ENCODE measurements at regions not wholly inside any gene's neighbourhood (a gene's known extent, or its start where the extent isn't known, plus 50 kb on each side); places are given as distances from the start of the nearest gene placed in this dataset.

- no peak overlapping the region for H3K4me2 ChIP-seq (replicated peaks; ENCODE audit: extremely low read depth, low read length, poor library complexity, severe bottlenecking)
- H4K20me1 ChIP-seq (ENCODE audit: insufficient read depth, low read length), result no peaks in the 10 kb centered on the region
- peaks cover 0 to 4% (median 0%) of the 10 kb centered on the region in 7 donors for H3K9me3 Mint-ChIP-seq
- no peak for DNase-seq
- H3K79me2 ChIP-seq (ENCODE audit: insufficient read depth, low read length), result no peaks in the 10 kb centered on the region
- no peaks in the 10 kb centered on the region for H3K36me3 Mint-ChIP-seq
- H3K4me3 Mint-ChIP-seq, result no peak overlapping the region
- no peak overlapping the region for H2AFZ ChIP-seq (ENCODE audit: insufficient read depth, low read depth, low read length, poor library complexity, severe bottlenecking)
- intact Hi-C loops (cut with micrococcal nuclease), result no loop called here
- H3K27ac Mint-ChIP-seq, result no peak overlapping the region
- TF ChIP-seq CTCF (IDR thresholded peaks at IDR 0.05), result no peak
- H3K4me3 ChIP-seq (replicated peaks in 1 of 3; ENCODE audit: low read depth in 2 of 3, low read length in 3 of 3), result no peak overlapping the region
- no peak overlapping the region for H3K27ac ChIP-seq (ENCODE audit: low read depth in 1 of 2, low read length in 2 of 2)
- H3K36me3 ChIP-seq (replicated peaks in 1 of 2; ENCODE audit: control insufficient read depth in 1 of 2, insufficient read depth in 2 of 2, low read length in 2 of 2), result no peaks in the 10 kb centered on the region
- H3K27me3 ChIP-seq (ENCODE audit: control insufficient read depth in 2 of 2, insufficient read depth in 2 of 2, low read length in 2 of 2), result no peaks in the 10 kb centered on the region
- H3K4me1 ChIP-seq (ENCODE audit: control insufficient read depth in 1 of 2, insufficient read depth in 2 of 2, low read length in 2 of 2), result no peaks in the 10 kb centered on the region
- peaks cover 0 to 3% of the 10 kb centered on the region in 2 donors for H3K9me3 ChIP-seq (replicated peaks in 1 of 2; ENCODE audit: control insufficient read depth in 1 of 2, insufficient read depth in 1 of 2, low read length in 2 of 2)
- H3K9ac ChIP-seq (ENCODE audit: insufficient read depth, low read length, poor library complexity, severe bottlenecking), result no peak overlapping the region
- 100% methylated on average over 2 of the region's 3 CpGs for WGBS (ENCODE audit: insufficient coverage)
- no peaks in the 10 kb centered on the region for H3K4me1 Mint-ChIP-seq
- peaks cover 0 to 2% (median 1%) of the 10 kb centered on the region in 3 donors for H3K27me3 Mint-ChIP-seq (ENCODE audit: low read depth in 3 of 3)
These were observed 722.6 kb downstream of the LRRIQ3 start for GRCh38 chr1:73475316-73475870.

- Mint-ChIP-seq H3K27ac (no peak overlapping the region), H3K36me3 (no peaks in the 10 kb centered on the region), H3K27me3 (ENCODE audit: low read depth in 3 of 3) (peaks cover 0 to 2% (median 0%) of the 10 kb centered on the region in 3 donors), H3K9me3 (peaks cover 0 to 7% (median 3%) of the 10 kb centered on the region in 7 donors), H3K4me3 (no peak overlapping the region), H3K4me1 (no peaks in the 10 kb centered on the region)
- WGBS (ENCODE audit: insufficient coverage), result 94% methylated on average over 6 of the region's 7 CpGs
- Histone ChIP-seq H3K27me3 (ENCODE audit: control insufficient read depth in 2 of 2, insufficient read depth in 2 of 2, low read length in 2 of 2) (no peaks in the 10 kb centered on the region), H3K9ac (ENCODE audit: insufficient read depth, low read length, poor library complexity, severe bottlenecking) (no peak overlapping the region), H3K36me3 (replicated peaks in 1 of 2; ENCODE audit: control insufficient read depth in 1 of 2, insufficient read depth in 2 of 2, low read length in 2 of 2) (no peaks in the 10 kb centered on the region), H3K4me3 (replicated peaks in 1 of 3; ENCODE audit: low read depth in 2 of 3, low read length in 3 of 3) (no peak overlapping the region), H3K4me2 (replicated peaks; ENCODE audit: extremely low read depth, low read length, poor library complexity, severe bottlenecking) (no peak overlapping the region), H4K20me1 (ENCODE audit: insufficient read depth, low read length) (no peaks in the 10 kb centered on the region), H3K9me3 (replicated peaks in 1 of 2; ENCODE audit: control insufficient read depth in 1 of 2, insufficient read depth in 1 of 2, low read length in 2 of 2) (peaks cover 0 to 3% of the 10 kb centered on the region in 2 donors), H3K79me2 (ENCODE audit: insufficient read depth, low read length) (no peaks in the 10 kb centered on the region), H3K27ac (ENCODE audit: low read depth in 1 of 2, low read length in 2 of 2) (no peak overlapping the region), H2AFZ (ENCODE audit: insufficient read depth, low read depth, low read length, poor library complexity, severe bottlenecking) (no peak overlapping the region), H3K4me1 (ENCODE audit: control insufficient read depth in 1 of 2, insufficient read depth in 2 of 2, low read length in 2 of 2) (no peaks in the 10 kb centered on the region)
- DNase-seq, result no peak
- intact Hi-C loops (cut with micrococcal nuclease), result no loop called here
- TF ChIP-seq CTCF (IDR thresholded peaks at IDR 0.05), result no peak
These were observed 725.2 kb downstream of the LRRIQ3 start for GRCh38 chr1:73472810-73473209.
